Lung (tissue), 11 donors: ENCODE measurements at regions not wholly inside any gene's neighbourhood (a gene's known extent, or its start where the extent isn't known, plus 50 kb on each side); places are given as distances from the start of the nearest gene placed in this dataset.
A peak's percentile ranks its signal among the peaks of the same experiment; 100 is the strongest.

Experiments
- ATAC-seq: fragments of 200-7000 bp; cut with Tn5 transposase; one replicate; pipeline ENCODE4 v1.9.1; 2020; ENCODE audit warnings: moderate number of reproducible peaks; ENCODE audit not compliant: insufficient read depth, low FRiP score
- DNase-seq, 3 donors: peaks; one replicate each; pipeline ENCODE4 v3.0.0-alpha.2; 2013 to 2017
- H3K27ac ChIP-seq, 2 donors: one replicate each; pipeline ENCODE4 v1.5.1; 2013; ENCODE audit warnings: mild to moderate bottlenecking in 2 of 2, moderate library complexity in 2 of 2, control low read depth in 1 of 2, inconsistent platforms in 1 of 2, low read depth in 1 of 2, low read length in 1 of 2
- H3K27me3 ChIP-seq, 3 donors: one replicate each; pipeline ENCODE4 v1.5.1; 2013; ENCODE audit warnings: low read length in 2 of 3; ENCODE audit not compliant: control insufficient read depth in 3 of 3, insufficient read depth in 3 of 3
- H3K36me3 ChIP-seq, 4 donors: one replicate each; pipeline ENCODE4 v1.5.1; 2013; ENCODE audit warnings: low read length in 4 of 4, mild to moderate bottlenecking in 1 of 4, moderate library complexity in 1 of 4; ENCODE audit not compliant: control insufficient read depth in 4 of 4, insufficient read depth in 4 of 4
- H3K4me1 ChIP-seq, 5 donors: one replicate each; pipeline ENCODE4 v1.5.1; 2013; ENCODE audit warnings: low read length in 5 of 5, mild to moderate bottlenecking in 2 of 5, moderate library complexity in 1 of 5; ENCODE audit not compliant: control insufficient read depth in 5 of 5, insufficient read depth in 5 of 5
- H3K4me3 ChIP-seq: one replicate; pipeline ENCODE4 v1.5.1; 2013; ENCODE audit warnings: mild to moderate bottlenecking, control low read depth, moderate library complexity
- H3K9ac ChIP-seq, 2 donors: one replicate each; pipeline ENCODE4 v1.5.1; 2013; ENCODE audit warnings: low read length in 2 of 2, control low read depth in 1 of 2; ENCODE audit not compliant: insufficient read depth in 1 of 2
- H3K9me3 ChIP-seq, 4 donors: one replicate each; pipeline ENCODE4 v1.5.1; 2013; ENCODE audit warnings: low read length in 3 of 4, mild to moderate bottlenecking in 1 of 4, moderate library complexity in 1 of 4; ENCODE audit not compliant: control insufficient read depth in 4 of 4, insufficient read depth in 3 of 4
- CTCF ChIP-seq: IDR thresholded peaks from 2 replicates; pipeline ENCODE4 v1.5.1; 2012; ENCODE audit warnings: mild to moderate bottlenecking; ENCODE audit errors: control extremely low read depth, extremely low read depth
- WGBS, 2 donors: extraction: QIAGEN DNeasy Blood & Tissue Kit; methylation state at CpG; one replicate each; pipeline ENCODE4 v1.1.7; 2013; 5-methylcytosine and 5-hydroxymethylcytosine counted together
- donor health status: control.
- donor health status: control.
- donor health status: Bipolar disorder and iron deficiency.
- donor health status: healthy.
- donor health status: DM: yes; HTN: yes; CAD: no.

- Histone ChIP-seq H3K27ac (no peak overlapping the region), H3K9ac (no peak overlapping the region), H3K9me3 (no peaks in the 10 kb centered on the region), H3K27me3 (no peaks in the 10 kb centered on the region), H3K36me3 (no peaks in the 10 kb centered on the region), H3K4me1 (peaks cover 0 to 2% (median 0%) of the 10 kb centered on the region in 5 donors), H3K4me3 (no peak overlapping the region)
- no peak for TF ChIP-seq CTCF
- no peak for ATAC-seq
- 83 to 86% methylated on average over 3 of the region's 3 CpGs for WGBS, 2 donors
- no peak for DNase-seq
Measured at GRCh38 chr13:90443268-90443667, 904.2 kb upstream of the MIR17HG start.

GRCh38 chr13:90444232-90444631 is 903.3 kb upstream of the MIR17HG start:
- no peaks in the 10 kb centered on the region for H3K27me3 ChIP-seq
- no peak overlapping the region for H3K4me3 ChIP-seq
- 66 to 71% methylated on average over 1 of the region's 1 CpG for WGBS, 2 donors
- no peaks in the 10 kb centered on the region for H3K9me3 ChIP-seq
- no peak overlapping the region for H3K9ac ChIP-seq
- DNase-seq = no peak
- no peaks in the 10 kb centered on the region for H3K36me3 ChIP-seq
- H3K27ac ChIP-seq = no peak overlapping the region
- TF ChIP-seq CTCF = no peak
- peaks cover 0 to 2% (median 0%) of the 10 kb centered on the region in 5 donors for H3K4me1 ChIP-seq
- no peak for ATAC-seq

- H3K9ac ChIP-seq = no peak overlapping the region
- H3K27me3 ChIP-seq = no peaks in the 10 kb centered on the region
- H3K9me3 ChIP-seq = no peaks in the 10 kb centered on the region
- H3K27ac ChIP-seq = no peak overlapping the region
- DNase-seq = peak; percentile 43 to 58 (median 53)
- peaks cover 0 to 2% (median 0%) of the 10 kb centered on the region in 5 donors for H3K4me1 ChIP-seq
- H3K36me3 ChIP-seq = no peaks in the 10 kb centered on the region
- TF ChIP-seq CTCF = no peak
- WGBS, 2 donors = 41 to 68% methylated on average over 2 of the region's 2 CpGs
- peak; percentile 48 for ATAC-seq
- H3K4me3 ChIP-seq = no peak overlapping the region
Measured at GRCh38 chr13:90445179-90445578, 902.3 kb upstream of the MIR17HG start.

- ATAC-seq = no peak
- no peaks in the 10 kb centered on the region for H3K36me3 ChIP-seq
- H3K4me1 ChIP-seq = peaks cover 0 to 2% (median 0%) of the 10 kb centered on the region in 5 donors
- H3K4me3 ChIP-seq = no peak overlapping the region
- TF ChIP-seq CTCF = no peak
- no peak overlapping the region for H3K9ac ChIP-seq
- H3K27me3 ChIP-seq = no peaks in the 10 kb centered on the region
- no peak overlapping the region for H3K27ac ChIP-seq
- no peaks in the 10 kb centered on the region for H3K9me3 ChIP-seq
- 87 to 93% methylated on average over 2 of the region's 2 CpGs for WGBS, 2 donors
- DNase-seq = no peak
Measured at GRCh38 chr13:90447034-90447733, 900.3 kb upstream of the MIR17HG start.
